ENCODE measurements at regions not wholly inside any gene's neighbourhood (a gene's known extent, or its start where the extent isn't known, plus 50 kb on each side); places are given as distances from the start of the nearest gene placed in this dataset.
A peak's percentile ranks its signal among the peaks of the same experiment; 100 is the strongest.

- peak; percentile 34 for DNase-seq (ENCODE audit: low read depth)
- H3K4me3 ChIP-seq (replicated peaks; ENCODE audit: low read depth, low read length): no peak overlapping the region
- no peak for TF ChIP-seq CTCF (IDR thresholded peaks at IDR 0.05; ENCODE audit: low read length, missing control alignments)
Measured at GRCh38 chr18:55166260-55166598, 207.0 kb upstream of the CCDC68 start.

GRCh38 chr18:55163550-55163949, 204.3 kb upstream of the CCDC68 start:
- H3K4me3 ChIP-seq (replicated peaks; ENCODE audit: low read depth, low read length): no peak overlapping the region
- no peak for TF ChIP-seq CTCF (IDR thresholded peaks at IDR 0.05; ENCODE audit: low read length, missing control alignments)
- no peak for DNase-seq (ENCODE audit: low read depth)

GRCh38 chr18:55161916-55162315, 202.7 kb upstream of the CCDC68 start:
- no peak overlapping the region for H3K4me3 ChIP-seq (replicated peaks; ENCODE audit: low read depth, low read length)
- no peak for TF ChIP-seq CTCF (IDR thresholded peaks at IDR 0.05; ENCODE audit: low read length, missing control alignments)
- DNase-seq (ENCODE audit: low read depth): peak; percentile 64

GRCh38 chr18:55159027-55159426, 199.8 kb upstream of the CCDC68 start:
- no peak for TF ChIP-seq CTCF (IDR thresholded peaks at IDR 0.05; ENCODE audit: low read length, missing control alignments)
- no peak overlapping the region for H3K4me3 ChIP-seq (replicated peaks; ENCODE audit: low read depth, low read length)
- DNase-seq (ENCODE audit: low read depth): no peak

GRCh38 chr18:55158570-55158969, 199.3 kb upstream of the CCDC68 start:
- no peak for TF ChIP-seq CTCF (IDR thresholded peaks at IDR 0.05; ENCODE audit: low read length, missing control alignments)

GRCh38 chr18:55153346-55153745, 194.1 kb upstream of the CCDC68 start:
- DNase-seq (ENCODE audit: low read depth): no peak
- no peak overlapping the region for H3K4me3 ChIP-seq (replicated peaks; ENCODE audit: low read depth, low read length)
- TF ChIP-seq CTCF (IDR thresholded peaks at IDR 0.05; ENCODE audit: low read length, missing control alignments): no peak

More at GRCh38 chr18:55158570-55158969, 199.3 kb upstream of the CCDC68 start:
- H3K4me3 ChIP-seq (replicated peaks; ENCODE audit: low read depth, low read length): no peak overlapping the region
- DNase-seq (ENCODE audit: low read depth): no peak

GRCh38 chr18:55152801-55153200, 193.5 kb upstream of the CCDC68 start:
- DNase-seq (ENCODE audit: low read depth): peak; percentile 45
- TF ChIP-seq CTCF (IDR thresholded peaks at IDR 0.05; ENCODE audit: low read length, missing control alignments): no peak
- no peak overlapping the region for H3K4me3 ChIP-seq (replicated peaks; ENCODE audit: low read depth, low read length)

Data from fibroblast of pulmonary artery (primary cell).